Keratinocyte (primary cell): ENCODE measurements at regions not wholly inside any gene's neighbourhood (a gene's known extent, or its start where the extent isn't known, plus 50 kb on each side); places are given as distances from the start of the nearest gene placed in this dataset.

ENCODE experiments used
- DNase-seq: peaks from one replicate; pipeline ENCODE4 v3.0.0-alpha.2; 2011; ENCODE audit warnings: low read depth, missing footprints, low spot score
- FAIRE-seq: peaks from 2 replicates; lab custom pipeline; 2011; peaks lifted over from hg19 to GRCh38; lab: Jason Lieb, UNC
- H2AFZ ChIP-seq: 2 replicates; pipeline ENCODE4 v1.6.0; 2012; ENCODE audit warnings: low read length, control low read depth, inconsistent platforms; ENCODE audit not compliant: control insufficient read depth
- H3K27ac ChIP-seq: 2 replicates; pipeline ENCODE4 v1.5.1; 2011; ENCODE audit warnings: low read length; ENCODE audit not compliant: control insufficient read depth, insufficient read depth
- H3K27me3 ChIP-seq: 3 replicates; pipeline ENCODE4 v1.6.0; 2011; ENCODE audit warnings: low read length; ENCODE audit not compliant: control insufficient read depth, insufficient read depth; ENCODE audit errors: extremely low read depth
- H3K36me3 ChIP-seq, 2 experiments: 2 replicates in 1 of 2; 3 replicates in 1 of 2; pipeline ENCODE4 v1.5.1; 2011; ENCODE audit warnings: low read length in 2 of 2, mild to moderate bottlenecking in 1 of 2; ENCODE audit not compliant: control insufficient read depth in 2 of 2, insufficient read depth in 2 of 2; ENCODE audit errors: extremely low read depth in 1 of 2
- H3K4me1 ChIP-seq: 3 replicates; pipeline ENCODE4 v1.5.1; 2011; ENCODE audit warnings: low read length; ENCODE audit not compliant: control insufficient read depth, insufficient read depth; ENCODE audit errors: extremely low read depth
- H3K4me2 ChIP-seq: 3 replicates; pipeline ENCODE4 v1.6.0; 2011; ENCODE audit warnings: low read depth, low read length; ENCODE audit not compliant: control insufficient read depth, insufficient read depth; ENCODE audit errors: extremely low read depth
- H3K4me3 ChIP-seq, 3 experiments: fragments of 200-600 bp in 1 of 3; sonication (generic) in 1 of 3; 2 replicates in 2 of 3; 3 replicates in 1 of 3; pipeline ENCODE4 v1.5.1; 2011 to 2016; ENCODE audit warnings: low read length in 3 of 3, mild to moderate bottlenecking in 3 of 3, control low read depth in 2 of 3, inconsistent platforms in 1 of 3, low read depth in 1 of 3, mixed read lengths in 1 of 3, mixed run types in 1 of 3, moderate library complexity in 1 of 3; ENCODE audit not compliant: control insufficient read depth in 2 of 3, insufficient read depth in 2 of 3; ENCODE audit errors: extremely low read depth in 1 of 3
- H3K79me2 ChIP-seq: 2 replicates; pipeline ENCODE4 v1.6.0; 2012; ENCODE audit warnings: low read length; ENCODE audit not compliant: control insufficient read depth, insufficient read depth
- H3K9ac ChIP-seq: 3 replicates; pipeline ENCODE4 v1.6.0; 2011; ENCODE audit warnings: low read length; ENCODE audit not compliant: control insufficient read depth, insufficient read depth; ENCODE audit errors: extremely low read depth
- H3K9me1 ChIP-seq: 3 replicates; pipeline ENCODE4 v1.6.0; 2011; ENCODE audit warnings: low read length; ENCODE audit not compliant: control insufficient read depth, insufficient read depth; ENCODE audit errors: extremely low read depth
- H3K9me3 ChIP-seq: 2 replicates; pipeline ENCODE4 v1.5.1; 2012; ENCODE audit warnings: low read depth, low read length; ENCODE audit not compliant: control insufficient read depth
- H4K20me1 ChIP-seq: 3 replicates; pipeline ENCODE4 v1.6.0; 2011; ENCODE audit warnings: low read length; ENCODE audit not compliant: control insufficient read depth, insufficient read depth; ENCODE audit errors: extremely low read depth
- EZH2 ChIP-seq: IDR thresholded peaks from one replicate; pipeline ENCODE4 v1.6.1; 2012; ENCODE audit warnings: inconsistent platforms, mild to moderate bottlenecking, low read length, moderate library complexity
- dilution Hi-C: fragments of 300-500 bp; cut with MboI; formaldehyde crosslinking; loops from one replicate; pipeline ENCODE4 v1.7.0; 2020; ENCODE audit warnings: low sequenced_read_pairs; ENCODE audit not compliant: extremely low pct_ligation_motif_present
- TF ChIP-seq, protein P1 (sequence below), 3 experiments: IDR thresholded peaks in 1 of 3; conservative IDR thresholded peaks in 1 of 3; optimal IDR thresholded peaks in 1 of 3; 2 replicates in 2 of 3; 3 replicates in 1 of 3; pipeline versions ENCODE3 to v1.5.1; 2011; ENCODE audit warnings: low read length in 3 of 3, mild to moderate bottlenecking in 3 of 3, moderate library complexity in 2 of 3, control low read depth in 1 of 3, inconsistent platforms in 1 of 3; ENCODE audit not compliant: insufficient read depth in 2 of 3; ENCODE audit errors: extremely low read depth in 1 of 3

DNA sequence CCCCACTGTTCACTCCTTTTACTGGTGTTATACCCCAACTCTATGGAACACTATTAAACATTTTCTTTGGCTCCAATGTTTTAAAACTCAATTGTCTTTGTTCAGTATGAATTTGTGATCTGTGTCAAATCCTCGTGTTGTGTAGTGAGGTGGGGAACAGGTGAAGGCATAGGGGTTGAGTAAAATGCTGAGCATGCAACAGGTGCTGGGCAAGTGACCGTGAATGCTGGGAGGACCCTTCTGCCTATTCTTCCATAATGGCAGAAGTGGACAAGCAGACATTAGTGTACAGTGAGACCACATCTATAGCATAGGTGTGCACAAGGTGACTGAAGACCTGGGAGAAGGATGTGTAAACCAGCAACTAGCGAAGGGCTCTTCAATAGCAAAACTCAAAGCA is 1188.0 kb downstream of the UQCRFS1 start:
- Histone ChIP-seq H3K79me2 (no peaks in the 10 kb centered on the region), H3K27me3 (no peaks in the 10 kb centered on the region), H3K36me3 (no peaks in the 10 kb centered on the region), H3K4me2 (no peak overlapping the region), H3K4me1 (no peaks in the 10 kb centered on the region), H2AFZ (no peak overlapping the region), H3K9ac (no peak overlapping the region), H3K4me3 (no peak overlapping the region), H3K27ac (no peak overlapping the region), H4K20me1 (no peaks in the 10 kb centered on the region), H3K9me3 (no peaks in the 10 kb centered on the region), H3K9me1 (no peaks in the 10 kb centered on the region)
- dilution Hi-C loops = no loop called here
- TF ChIP-seq, protein P1, sequence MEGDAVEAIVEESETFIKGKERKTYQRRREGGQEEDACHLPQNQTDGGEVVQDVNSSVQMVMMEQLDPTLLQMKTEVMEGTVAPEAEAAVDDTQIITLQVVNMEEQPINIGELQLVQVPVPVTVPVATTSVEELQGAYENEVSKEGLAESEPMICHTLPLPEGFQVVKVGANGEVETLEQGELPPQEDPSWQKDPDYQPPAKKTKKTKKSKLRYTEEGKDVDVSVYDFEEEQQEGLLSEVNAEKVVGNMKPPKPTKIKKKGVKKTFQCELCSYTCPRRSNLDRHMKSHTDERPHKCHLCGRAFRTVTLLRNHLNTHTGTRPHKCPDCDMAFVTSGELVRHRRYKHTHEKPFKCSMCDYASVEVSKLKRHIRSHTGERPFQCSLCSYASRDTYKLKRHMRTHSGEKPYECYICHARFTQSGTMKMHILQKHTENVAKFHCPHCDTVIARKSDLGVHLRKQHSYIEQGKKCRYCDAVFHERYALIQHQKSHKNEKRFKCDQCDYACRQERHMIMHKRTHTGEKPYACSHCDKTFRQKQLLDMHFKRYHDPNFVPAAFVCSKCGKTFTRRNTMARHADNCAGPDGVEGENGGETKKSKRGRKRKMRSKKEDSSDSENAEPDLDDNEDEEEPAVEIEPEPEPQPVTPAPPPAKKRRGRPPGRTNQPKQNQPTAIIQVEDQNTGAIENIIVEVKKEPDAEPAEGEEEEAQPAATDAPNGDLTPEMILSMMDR (optimal IDR thresholded peaks at IDR 0.05 in 1 of 3, IDR thresholded peaks at IDR 0.05 in 1 of 3, conservative IDR thresholded peaks at IDR 0.05 in 1 of 3; ENCODE audit: extremely low read depth in 1 of 3, insufficient read depth in 2 of 3, low read length in 3 of 3) = no peak
- no peak for TF ChIP-seq EZH2
- FAIRE-seq (no peak), DNase-seq (no peak)

DNA sequence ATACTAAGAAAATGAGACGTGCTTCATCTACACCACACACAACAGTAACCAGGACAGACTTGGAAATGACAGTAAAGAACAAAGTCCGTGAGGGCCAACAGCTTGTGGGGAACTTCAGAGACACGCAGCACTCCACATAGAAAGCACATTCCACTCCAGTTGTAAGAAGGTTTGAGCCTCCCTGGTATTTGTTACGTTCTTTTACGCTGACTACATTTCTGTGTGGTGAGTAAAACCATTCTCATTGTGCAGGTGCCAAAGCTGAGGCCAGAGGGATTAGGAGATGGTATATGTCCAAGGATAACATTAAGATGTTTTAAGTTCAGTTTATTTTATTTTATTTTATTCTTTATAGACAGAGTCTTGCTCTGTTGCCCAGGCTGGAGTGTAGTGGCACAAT is 1189.9 kb downstream of the UQCRFS1 start:
- no peaks in the 10 kb centered on the region for H3K4me1 ChIP-seq
- H3K4me2 ChIP-seq = no peak overlapping the region
- no peak overlapping the region for H3K9ac ChIP-seq
- no peak overlapping the region for H3K27ac ChIP-seq
- H4K20me1 ChIP-seq = no peaks in the 10 kb centered on the region
- no peak overlapping the region for H2AFZ ChIP-seq
- no peaks in the 10 kb centered on the region for H3K9me3 ChIP-seq
- H3K9me1 ChIP-seq = no peaks in the 10 kb centered on the region
- no peaks in the 10 kb centered on the region for H3K79me2 ChIP-seq
- H3K36me3 ChIP-seq = no peaks in the 10 kb centered on the region
- TF ChIP-seq, protein P1 (optimal IDR thresholded peaks at IDR 0.05 in 1 of 3, IDR thresholded peaks at IDR 0.05 in 1 of 3, conservative IDR thresholded peaks at IDR 0.05 in 1 of 3; ENCODE audit: extremely low read depth in 1 of 3, insufficient read depth in 2 of 3, low read length in 3 of 3) = no peak
- TF ChIP-seq EZH2 = no peak
- no peak for DNase-seq
- no peaks in the 10 kb centered on the region for H3K27me3 ChIP-seq
- dilution Hi-C loops = no loop called here
- FAIRE-seq = no peak
- H3K4me3 ChIP-seq = no peak overlapping the region
